Medulla oblongata (tissue), 1 donor: ENCODE measurements at regions not wholly inside any gene's neighbourhood (a gene's known extent, or its start where the extent isn't known, plus 50 kb on each side); places are given as distances from the start of the nearest gene placed in this dataset.

Source experiments
- DNase-seq: peaks from one replicate; pipeline ENCODE4 v3.0.0-alpha.2; 2015; ENCODE audit errors: extremely low spot score

DNA sequence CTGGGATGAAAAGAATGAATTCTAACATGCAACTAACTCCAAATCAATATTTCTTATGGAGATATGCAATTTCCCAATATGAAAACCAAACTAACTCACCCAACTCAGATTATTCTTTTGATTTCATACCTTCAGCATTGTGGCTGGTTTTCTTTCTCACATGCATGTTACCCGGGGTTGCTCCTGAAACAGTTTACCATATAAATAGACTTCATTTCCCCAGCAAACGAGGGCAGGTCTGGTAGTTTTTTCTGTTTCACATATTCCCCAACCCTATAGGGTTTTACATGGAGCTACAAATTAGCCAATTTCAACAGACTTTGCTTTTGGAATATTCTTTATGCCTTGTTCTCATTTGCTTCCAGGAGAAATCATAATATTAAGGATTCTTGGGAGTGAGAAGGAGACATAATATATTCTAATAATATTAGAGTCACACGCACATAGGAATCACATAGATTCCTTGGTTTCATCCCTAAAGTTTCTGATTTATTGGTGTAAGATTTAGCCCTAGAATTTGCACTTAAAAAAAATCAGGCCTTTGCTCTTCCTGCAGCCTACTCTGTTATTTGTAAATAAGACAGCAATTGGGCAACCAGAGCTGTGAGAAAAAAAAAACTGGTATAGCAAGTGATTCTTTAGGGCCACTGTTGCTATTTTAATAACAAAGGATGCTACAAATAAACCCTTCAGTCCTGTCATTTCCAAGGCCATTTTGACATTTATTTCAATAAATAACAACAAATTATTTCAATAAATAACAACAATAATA, 60.3 kb upstream of the FAM20A start:
- DNase-seq = no peak

DNA sequence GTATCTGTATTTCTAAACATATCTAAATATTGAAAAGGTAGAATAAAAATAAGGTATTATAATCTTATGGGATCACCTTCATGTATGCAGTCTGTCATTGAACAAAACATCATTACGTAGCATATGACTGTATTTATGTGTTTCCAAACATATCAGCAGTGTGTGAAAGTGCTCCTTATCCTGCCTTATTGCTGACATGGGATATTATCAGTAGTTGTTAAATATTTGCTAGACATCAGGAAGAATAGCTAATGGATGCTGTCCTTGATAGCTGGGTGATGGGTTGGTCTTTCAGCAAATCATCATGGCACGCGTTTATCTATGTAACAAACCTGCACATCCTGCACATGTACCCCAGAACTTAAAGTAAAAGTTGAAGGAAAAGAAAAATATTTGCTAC, 59.1 kb upstream of the FAM20A start:
- DNase-seq = no peak

DNA sequence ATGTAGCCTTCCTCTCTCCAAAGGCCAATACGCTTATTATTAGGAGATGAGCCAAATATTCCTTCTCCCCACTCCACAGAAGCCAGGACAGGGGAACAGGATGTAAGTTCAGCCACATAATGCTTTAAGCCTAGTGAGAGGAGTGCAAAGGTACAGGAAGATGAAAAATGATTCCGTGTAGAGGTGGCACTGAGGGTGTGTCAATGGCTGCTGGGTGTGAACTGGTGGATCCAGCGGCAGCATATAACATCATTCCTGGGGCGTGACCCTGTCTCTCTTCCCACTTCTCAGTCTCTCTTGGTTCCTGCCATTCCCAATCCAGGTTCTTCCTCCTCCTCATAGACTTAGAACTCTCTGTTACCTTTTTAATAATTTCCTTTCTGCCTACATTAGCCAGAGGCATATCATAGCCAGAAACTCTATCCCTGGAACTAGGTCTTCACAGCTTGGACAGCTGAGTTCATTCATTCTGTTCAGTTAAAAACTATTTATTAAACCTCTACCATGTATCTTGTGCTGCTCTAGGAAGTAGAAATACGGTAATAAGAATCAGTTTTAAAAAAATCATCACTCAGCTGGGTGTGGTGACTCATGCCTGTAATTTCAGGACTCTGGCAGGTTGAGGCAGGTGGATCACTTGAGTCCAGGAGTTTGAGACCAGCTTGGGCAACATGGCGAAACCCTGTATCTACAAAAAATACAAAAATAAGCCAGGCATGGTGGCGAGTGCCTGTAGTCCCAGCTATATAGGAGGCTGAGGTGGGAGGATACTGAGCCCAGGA, 58.0 kb upstream of the FAM20A start:
- no peak for DNase-seq

DNA sequence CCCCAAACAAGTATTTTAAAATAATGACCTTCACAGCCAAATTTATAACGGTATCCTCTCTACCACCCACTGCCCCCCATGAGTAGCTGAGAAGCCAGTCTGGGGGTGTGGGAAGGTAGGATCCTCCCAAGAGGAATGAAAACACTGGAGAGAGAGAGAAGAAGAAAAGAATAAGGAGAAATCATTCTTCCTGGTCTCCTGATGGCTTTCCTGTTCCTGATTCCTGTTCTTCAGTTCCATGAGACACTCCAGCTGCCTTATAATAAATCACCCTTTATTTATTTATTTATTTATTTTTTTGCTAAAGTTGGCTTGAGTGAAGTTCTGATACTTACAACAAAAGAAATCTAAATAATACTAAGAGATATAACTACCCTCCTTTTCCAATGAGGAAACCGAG, 56.4 kb upstream of the FAM20A start:
- no peak for DNase-seq

DNA sequence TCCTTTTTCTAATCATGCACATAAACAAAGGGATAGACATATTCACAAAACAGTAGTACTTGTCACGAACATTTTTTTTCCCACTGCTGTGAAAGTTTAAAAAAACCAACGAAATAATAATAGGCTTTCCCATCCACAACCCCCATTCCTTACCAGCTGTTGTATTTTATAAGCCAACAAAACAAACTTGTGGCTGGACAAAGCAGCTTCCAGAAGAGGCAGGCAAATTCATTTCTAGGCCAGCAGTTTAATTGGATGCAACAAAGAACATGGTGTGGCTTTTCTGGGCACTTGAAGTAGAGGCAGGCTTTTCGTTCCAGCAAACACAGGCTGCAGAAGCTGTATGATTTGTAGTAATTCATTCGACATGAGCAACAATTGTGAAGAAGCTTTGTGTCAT, 56.0 kb upstream of the FAM20A start:
- peak; percentile 26 for DNase-seq

DNA sequence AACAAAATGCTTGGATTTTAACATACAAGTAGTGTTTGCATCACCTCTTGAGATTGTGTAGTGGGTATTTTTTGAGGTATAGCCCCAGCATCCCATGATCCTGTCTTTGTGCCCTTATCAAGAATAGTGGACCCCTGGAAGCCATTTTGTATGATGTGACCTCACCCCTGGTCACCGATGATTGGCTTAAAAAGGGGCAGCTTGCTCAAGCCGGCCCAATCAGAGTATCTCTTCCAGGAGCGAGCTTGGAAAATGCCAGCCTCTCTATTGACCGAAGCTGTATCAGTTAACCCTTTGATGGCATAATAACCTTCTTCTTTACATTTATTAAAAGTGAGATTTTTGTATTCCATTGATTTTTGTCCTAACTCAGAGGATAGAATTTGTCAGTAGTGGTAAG, 55.5 kb upstream of the FAM20A start:
- DNase-seq = no peak
